Aorta (tissue), 5 donors: ENCODE measurements at regions not wholly inside any gene's neighbourhood (a gene's known extent, or its start where the extent isn't known, plus 50 kb on each side); places are given as distances from the start of the nearest gene placed in this dataset.

Experiments used
- ATAC-seq: fragments of 200-7000 bp; cut with Tn5 transposase; one replicate; pipeline ENCODE4 v1.9.1; 2022; ENCODE audit warnings: moderate library complexity; ENCODE audit not compliant: low FRiP score
- DNase-seq, 2 donors: peaks; one replicate each; pipeline ENCODE4 v3.0.0-alpha.2; 2020
- H3K27ac ChIP-seq, 2 donors: one replicate each; pipeline ENCODE4 v1.5.1; 2013; ENCODE audit warnings: low read length in 2 of 2, mild to moderate bottlenecking in 2 of 2, moderate library complexity in 2 of 2, control low read depth in 1 of 2, inconsistent platforms in 1 of 2, low read depth in 1 of 2
- H3K27me3 ChIP-seq, 2 donors: one replicate each; pipeline ENCODE4 v1.6.1; 2013; ENCODE audit warnings: control low read depth in 1 of 2, low read length in 1 of 2, mild to moderate bottlenecking in 1 of 2, moderate library complexity in 1 of 2; ENCODE audit not compliant: insufficient read depth in 2 of 2, control insufficient read depth in 1 of 2
- H3K36me3 ChIP-seq, 2 donors: one replicate each; pipeline ENCODE4 v1.6.1; 2013; ENCODE audit warnings: control low read depth in 1 of 2, low read length in 1 of 2, mild to moderate bottlenecking in 1 of 2; ENCODE audit not compliant: insufficient read depth in 2 of 2, control insufficient read depth in 1 of 2
- H3K4me1 ChIP-seq, 2 donors: one replicate each; pipeline ENCODE4 v1.6.1; 2013; ENCODE audit warnings: low read length in 2 of 2, control low read depth in 1 of 2, mild to moderate bottlenecking in 1 of 2, moderate library complexity in 1 of 2; ENCODE audit not compliant: insufficient read depth in 2 of 2, control insufficient read depth in 1 of 2
- H3K4me3 ChIP-seq, 2 donors: one replicate each; pipeline ENCODE4 v1.5.1; 2013; ENCODE audit warnings: low read length in 2 of 2, control low read depth in 1 of 2, mild to moderate bottlenecking in 1 of 2
- H3K9me3 ChIP-seq: one replicate; pipeline ENCODE4 v1.6.1; 2013; ENCODE audit warnings: mild to moderate bottlenecking, low read length; ENCODE audit not compliant: control insufficient read depth
- WGBS, 2 donors: extraction: QIAGEN DNeasy Blood & Tissue Kit; methylation state at CpG; one replicate each; pipeline ENCODE4 v1.1.7; 2013; 5-methylcytosine and 5-hydroxymethylcytosine counted together
- intact Hi-C, 2 donors: fragments of 100-400 bp; cut with DNase I; formaldehyde crosslinking; loops; one replicate each; pipeline versions ENCODE4 v1.14.2 to v1.15.0; 2022
- donor health status: healthy with polysubstance abuse.
- donor health status: Bipolar disorder and iron deficiency.
- donor health status: DM: no; HTN: no; CAD: no.
- donor health status: DM: no; HTN: no; CAD: no.
- donor health status: DM: yes; HTN: yes; CAD: no.

DNA sequence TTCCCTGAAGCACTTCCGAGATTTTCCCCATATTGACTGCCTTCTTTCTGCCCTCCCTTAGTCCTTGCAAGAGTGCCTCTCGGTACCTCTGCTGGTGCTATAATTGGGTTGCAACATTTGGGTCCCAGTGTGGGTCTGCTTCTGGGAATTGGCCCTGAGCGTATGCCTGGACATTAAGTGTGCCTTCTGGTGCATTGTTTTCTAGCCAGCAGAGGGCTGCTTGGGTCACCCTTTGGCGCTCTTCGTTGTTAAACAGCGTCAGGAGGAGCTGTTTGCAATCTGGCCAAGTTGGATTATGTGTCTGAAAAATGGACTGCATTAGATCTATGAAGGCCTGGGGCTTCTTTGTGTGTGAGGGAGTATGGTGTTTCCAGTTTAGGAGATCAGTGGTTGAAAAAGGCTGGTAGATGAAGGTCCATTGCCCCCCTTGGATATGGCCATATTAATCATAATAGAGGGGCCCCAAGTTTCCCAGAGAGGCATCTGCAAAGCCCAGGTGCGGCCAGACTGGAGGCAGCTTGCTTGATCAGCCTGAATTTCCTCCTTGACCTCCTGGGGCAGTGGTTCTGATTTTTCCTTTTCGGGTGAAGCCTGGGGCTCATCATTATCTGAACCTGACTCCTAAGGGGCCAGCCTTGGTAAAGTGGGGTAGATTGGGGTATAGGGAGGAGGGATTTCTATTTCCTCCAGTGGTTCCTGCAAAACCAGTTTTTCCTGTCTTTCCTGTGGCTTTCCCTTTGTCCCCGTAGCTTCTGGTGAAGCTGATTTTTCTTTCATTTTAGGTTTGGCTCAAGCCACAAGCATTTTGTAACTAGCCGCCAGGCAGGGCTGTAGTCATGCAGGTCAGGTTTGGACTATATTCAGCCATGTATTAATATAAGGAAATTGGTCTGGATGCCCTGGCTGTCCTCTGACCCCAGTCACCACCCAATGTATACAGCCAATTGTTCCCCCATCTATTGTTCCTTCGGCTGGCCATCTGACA is 85.4 kb upstream of the GPR6 start:
- WGBS, 2 donors: 75 to 76% methylated on average over 11 of the region's 11 CpGs
- Histone ChIP-seq H3K27me3 (no peaks in the 10 kb centered on the region), H3K4me1 (no peaks in the 10 kb centered on the region), H3K4me3 (no peak overlapping the region), H3K9me3 (no peaks in the 10 kb centered on the region), H3K27ac (no peak overlapping the region), H3K36me3 (no peaks in the 10 kb centered on the region)
- intact Hi-C loops: no loop called here
- DNase-seq (no peak), ATAC-seq (no peak)

DNA sequence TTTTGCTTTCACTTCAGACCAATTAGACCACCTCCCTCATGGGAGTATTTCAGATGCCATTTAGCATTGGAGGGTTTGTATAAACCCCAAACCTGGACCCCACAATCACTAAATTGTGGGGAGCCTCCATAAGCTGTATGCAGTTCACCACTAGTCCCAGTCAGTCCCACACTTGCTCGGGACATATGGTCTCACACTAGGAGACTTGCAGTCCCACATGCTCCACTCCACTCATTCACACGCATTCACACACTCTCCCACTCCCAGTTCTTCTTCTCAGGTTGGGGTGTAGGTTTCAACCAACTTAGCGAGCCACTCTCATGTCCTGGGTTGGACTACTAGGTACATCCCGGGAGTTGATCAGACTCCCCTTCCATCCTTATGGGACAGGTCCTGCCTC is 84.5 kb upstream of the GPR6 start:
- Histone ChIP-seq H3K27ac (no peak overlapping the region), H3K4me1 (no peaks in the 10 kb centered on the region), H3K36me3 (no peaks in the 10 kb centered on the region), H3K27me3 (no peaks in the 10 kb centered on the region), H3K9me3 (no peaks in the 10 kb centered on the region), H3K4me3 (no peak overlapping the region)
- intact Hi-C loops: no loop called here
- 90 to 96% methylated on average over 4 of the region's 4 CpGs for WGBS, 2 donors
- DNase-seq: no peak
- ATAC-seq: no peak

DNA sequence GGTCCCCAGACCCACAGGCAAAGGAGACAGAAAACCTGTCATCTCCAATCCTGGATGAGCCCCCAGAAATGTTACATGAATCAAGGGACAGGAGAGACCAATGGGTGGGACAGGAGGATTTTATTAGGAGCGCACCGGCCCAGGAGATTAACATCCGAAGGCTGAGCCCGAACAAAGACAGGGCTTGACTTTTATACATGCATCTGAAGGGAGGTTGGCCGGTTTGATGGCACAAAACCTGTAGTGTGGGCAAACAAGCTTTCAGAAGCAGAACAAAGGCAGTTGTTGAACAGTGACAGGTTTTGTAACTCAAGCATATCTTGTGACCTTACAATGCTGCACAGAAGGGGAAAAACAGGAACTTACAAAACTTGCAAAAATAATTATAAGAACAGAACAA is 83.9 kb upstream of the GPR6 start:
- Histone ChIP-seq H3K27me3 (no peaks in the 10 kb centered on the region), H3K9me3 (no peaks in the 10 kb centered on the region), H3K27ac (no peak overlapping the region), H3K36me3 (no peaks in the 10 kb centered on the region), H3K4me1 (no peaks in the 10 kb centered on the region), H3K4me3 (no peak overlapping the region)
- intact Hi-C loops: no loop called here
- ATAC-seq: no peak
- WGBS, 2 donors: 92 to 96% methylated on average over 5 of the region's 5 CpGs
- no peak for DNase-seq

DNA sequence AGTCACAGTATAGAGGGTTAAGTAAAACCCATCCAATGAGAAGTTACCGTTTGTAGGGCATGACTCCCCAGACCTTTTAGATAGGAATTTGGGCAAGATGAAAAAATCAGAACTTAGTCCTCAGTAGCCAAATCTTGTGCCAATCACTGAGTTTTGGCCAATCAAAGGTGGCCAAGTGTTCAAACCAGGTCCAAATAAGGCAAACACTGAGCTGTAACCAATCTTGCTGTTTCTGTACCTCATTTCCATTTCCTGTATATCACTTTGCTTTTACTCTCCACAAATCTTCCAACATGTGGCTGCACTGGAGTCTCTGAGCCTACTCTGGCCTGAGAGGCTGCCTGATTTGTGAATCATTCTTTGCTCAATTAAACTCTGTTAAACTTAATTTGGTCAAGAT is 81.8 kb upstream of the GPR6 start:
- intact Hi-C loops: no loop called here
- Histone ChIP-seq H3K4me1 (no peaks in the 10 kb centered on the region), H3K4me3 (no peak overlapping the region), H3K36me3 (no peaks in the 10 kb centered on the region), H3K27ac (no peak overlapping the region), H3K27me3 (no peaks in the 10 kb centered on the region), H3K9me3 (no peaks in the 10 kb centered on the region)
- no peak for DNase-seq
- WGBS, 2 donors: 42 to 50% methylated on average over 1 of the region's 1 CpG
- no peak for ATAC-seq

DNA sequence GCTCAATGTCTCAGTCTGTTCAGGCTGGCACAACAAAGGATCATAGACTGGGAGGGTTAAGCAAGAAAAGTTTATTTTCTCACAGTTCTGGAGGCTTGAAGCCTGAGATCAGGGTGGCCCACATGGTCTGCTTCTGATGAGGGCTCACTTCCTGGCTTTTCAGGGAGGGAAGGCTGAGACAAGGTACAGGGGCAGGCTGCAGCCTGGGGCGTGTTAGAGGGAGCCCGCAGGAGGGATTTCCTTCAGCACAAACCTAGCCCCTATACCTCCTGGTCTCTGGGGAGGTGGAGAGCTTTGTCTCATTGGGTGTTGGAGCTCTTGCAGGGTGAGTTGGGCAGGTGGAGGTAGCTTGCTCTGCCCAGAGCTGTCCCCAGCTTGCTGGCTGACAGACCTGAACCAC is 81.1 kb upstream of the GPR6 start:
- 59 to 63% methylated on average over 2 of the region's 2 CpGs for WGBS, 2 donors
- Histone ChIP-seq H3K36me3 (no peaks in the 10 kb centered on the region), H3K27ac (no peak overlapping the region), H3K27me3 (no peaks in the 10 kb centered on the region), H3K9me3 (no peaks in the 10 kb centered on the region), H3K4me3 (no peak overlapping the region), H3K4me1 (no peaks in the 10 kb centered on the region)
- intact Hi-C loops: no loop called here
- no peak for ATAC-seq
- no peak for DNase-seq

DNA sequence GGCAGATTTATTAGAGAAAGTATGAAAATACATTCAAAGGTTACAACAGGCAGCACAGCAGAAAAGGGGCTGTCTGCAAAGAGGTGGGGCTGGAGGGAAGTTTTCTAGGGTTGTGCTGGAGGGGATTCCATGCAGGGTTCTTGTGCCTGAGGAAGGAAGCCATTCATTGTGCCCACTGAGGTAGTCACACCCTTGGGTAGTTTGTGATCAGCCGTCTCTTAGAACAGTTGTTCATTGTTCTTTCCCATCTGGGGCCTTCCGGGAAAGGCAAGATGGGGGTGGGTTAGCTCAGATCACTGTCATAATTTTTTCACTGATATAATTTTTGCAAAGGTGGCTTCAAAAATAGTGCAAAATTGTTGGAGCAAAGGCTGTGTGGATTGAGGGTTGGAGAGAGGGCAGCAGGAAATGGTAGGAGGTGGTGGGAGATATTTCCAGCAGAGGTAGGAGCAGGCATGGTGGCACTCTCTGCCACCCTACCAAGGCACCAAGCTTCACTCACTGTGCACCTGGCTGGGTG is 80.5 kb upstream of the GPR6 start:
- intact Hi-C loops: no loop called here
- Histone ChIP-seq H3K4me1 (no peaks in the 10 kb centered on the region), H3K27me3 (no peaks in the 10 kb centered on the region), H3K27ac (no peak overlapping the region), H3K4me3 (no peak overlapping the region), H3K36me3 (no peaks in the 10 kb centered on the region), H3K9me3 (no peaks in the 10 kb centered on the region)
- no peak for DNase-seq
- 86 to 87% methylated on average over 2 of the region's 2 CpGs for WGBS, 2 donors
- ATAC-seq: no peak

DNA sequence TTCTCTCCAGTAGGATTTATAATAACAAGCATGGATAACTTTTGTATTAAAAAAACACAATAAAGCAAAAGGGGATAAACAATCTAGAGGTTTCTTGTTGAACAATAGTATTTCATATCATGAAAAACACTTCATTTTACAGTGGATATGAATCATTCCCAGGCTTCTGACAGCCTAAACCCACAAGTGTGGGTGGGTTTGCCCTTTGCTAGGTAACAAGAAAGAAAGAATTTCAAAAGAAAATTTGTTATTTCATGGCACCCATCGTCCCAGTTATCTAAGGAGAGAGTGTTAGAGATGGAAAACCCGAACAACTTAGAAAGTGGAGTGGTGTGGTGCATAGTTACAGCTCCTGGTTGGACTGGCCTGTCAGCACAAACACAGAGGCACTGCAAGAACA is 76.1 kb upstream of the GPR6 start:
- 68 to 76% methylated on average over 2 of the region's 2 CpGs for WGBS, 2 donors
- Histone ChIP-seq H3K36me3 (no peaks in the 10 kb centered on the region), H3K9me3 (no peaks in the 10 kb centered on the region), H3K27me3 (peaks cover 0 to 3% of the 10 kb centered on the region in 2 donors), H3K4me1 (no peaks in the 10 kb centered on the region), H3K4me3 (no peak overlapping the region), H3K27ac (no peak overlapping the region)
- intact Hi-C loops: no loop called here
- DNase-seq (no peak), ATAC-seq (no peak)

DNA sequence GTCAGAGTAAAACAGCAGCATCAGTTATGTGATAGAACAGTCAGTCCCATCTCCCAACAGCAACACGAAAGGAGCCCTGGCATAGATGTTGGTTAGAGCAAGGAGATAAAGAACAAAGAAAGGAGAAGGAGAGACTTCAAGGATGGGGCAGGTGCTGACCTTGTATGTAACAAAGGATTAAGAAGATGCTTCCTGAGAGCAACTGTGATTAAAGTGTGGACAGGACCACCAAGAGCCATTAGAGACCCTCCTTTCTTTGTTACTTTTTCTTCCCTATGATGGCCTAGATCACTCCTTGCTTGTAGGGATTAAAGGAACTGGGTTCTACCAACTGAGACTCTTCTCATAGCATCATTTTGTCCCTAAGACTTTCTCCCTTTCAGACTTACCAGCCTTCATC is 75.2 kb upstream of the GPR6 start:
- WGBS, 2 donors: 71 to 86% methylated on average over 1 of the region's 1 CpG
- Histone ChIP-seq H3K27ac (no peak overlapping the region), H3K4me1 (no peaks in the 10 kb centered on the region), H3K9me3 (no peaks in the 10 kb centered on the region), H3K4me3 (no peak overlapping the region), H3K27me3 (peaks cover 0 to 3% of the 10 kb centered on the region in 2 donors), H3K36me3 (no peaks in the 10 kb centered on the region)
- DNase-seq (no peak), ATAC-seq (no peak)
- intact Hi-C loops: no loop called here

DNA sequence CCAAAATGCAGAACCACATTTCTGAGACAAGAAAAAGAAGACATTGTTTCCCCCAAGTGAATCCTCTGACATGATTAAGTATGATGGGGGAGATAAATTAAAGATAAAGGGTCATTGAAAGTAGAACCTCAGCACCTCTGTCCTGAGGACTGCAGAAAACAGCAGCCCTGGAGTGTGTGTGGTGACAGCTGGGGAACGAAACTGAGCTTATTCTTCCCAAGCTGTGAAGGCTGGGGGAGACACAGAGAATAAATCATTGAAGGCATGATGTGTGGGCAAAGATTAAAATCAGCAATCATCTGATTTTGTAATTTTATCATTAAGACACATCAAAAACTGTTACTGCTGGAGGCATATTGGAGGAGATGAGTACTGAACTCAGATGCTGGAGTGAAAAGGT is 67.5 kb upstream of the GPR6 start:
- ATAC-seq (no peak), DNase-seq (no peak)
- no peak overlapping the region for H3K27ac ChIP-seq
- no peak overlapping the region for H3K4me3 ChIP-seq
- no peaks in the 10 kb centered on the region for H3K4me1 ChIP-seq
- WGBS, 2 donors: 24 to 28% methylated on average over 1 of the region's 1 CpG
- no peaks in the 10 kb centered on the region for H3K36me3 ChIP-seq
- intact Hi-C loops: no loop called here
- H3K27me3 ChIP-seq: no peaks in the 10 kb centered on the region
- no peaks in the 10 kb centered on the region for H3K9me3 ChIP-seq
